Left colon (tissue), 2 donors: ENCODE measurements at regions not wholly inside any gene's neighbourhood (a gene's known extent, or its start where the extent isn't known, plus 50 kb on each side); places are given as distances from the start of the nearest gene placed in this dataset.
"Not testable (repeated sequence)": the region's sequence is repeated elsewhere in the genome, so short reads cannot be mapped to it uniquely, and the experiment has no call there.

ENCODE experiments used
- ATAC-seq: fragments of 200-7000 bp; cut with Tn5 transposase; one replicate; pipeline ENCODE4 v1.9.1; 2020; ENCODE audit warnings: mild to moderate bottlenecking, moderate library complexity
- DNase-seq, 2 donors: peaks; one replicate each; pipeline ENCODE4 v3.0.0-alpha.2; 2020
- intact Hi-C, 2 donors: fragments of 100-400 bp; cut with DNase I in 1 of 2; cut with micrococcal nuclease in 1 of 2; formaldehyde crosslinking; loops; one replicate each; pipeline versions ENCODE4 v1.11.2 to v1.14.0; 2022; cut with DNase I, micrococcal nuclease
- donor health status: DM: no; HTN: no; CAD: no.
- donor health status: DM: yes; HTN: yes; CAD: no.

DNA sequence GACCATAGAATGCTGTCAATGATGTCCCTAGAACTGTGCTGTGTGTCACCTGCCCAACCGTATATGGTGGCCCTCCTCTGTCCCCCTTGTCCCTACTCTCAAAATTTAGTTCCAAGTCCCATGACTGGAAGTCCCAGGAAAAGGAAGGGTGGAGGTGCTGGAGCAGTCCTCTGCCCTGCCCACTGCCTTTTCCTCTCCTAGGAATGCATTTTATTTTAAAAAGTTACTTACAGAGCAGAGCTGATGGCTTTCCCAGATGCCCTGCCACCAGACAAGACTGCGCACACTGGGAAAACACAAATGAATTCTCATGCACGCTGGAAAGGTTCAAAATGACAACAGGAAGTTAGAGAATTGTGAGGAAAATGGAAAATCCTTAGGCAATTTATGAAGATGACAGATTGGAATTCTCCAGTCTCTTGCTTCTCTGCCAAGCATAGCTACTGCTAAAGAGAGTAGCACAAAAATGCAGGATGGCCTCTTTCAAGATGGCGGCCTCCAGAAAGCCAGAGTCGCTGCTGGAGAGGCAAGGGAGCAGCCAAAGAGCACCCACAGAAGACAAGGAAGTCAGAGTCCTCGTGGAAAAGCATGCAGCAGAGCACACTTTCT is 117.1 kb upstream of the TSC22D1 start:
- ATAC-seq (no peak), DNase-seq (no peak)
- intact Hi-C loops: no loop called here

DNA sequence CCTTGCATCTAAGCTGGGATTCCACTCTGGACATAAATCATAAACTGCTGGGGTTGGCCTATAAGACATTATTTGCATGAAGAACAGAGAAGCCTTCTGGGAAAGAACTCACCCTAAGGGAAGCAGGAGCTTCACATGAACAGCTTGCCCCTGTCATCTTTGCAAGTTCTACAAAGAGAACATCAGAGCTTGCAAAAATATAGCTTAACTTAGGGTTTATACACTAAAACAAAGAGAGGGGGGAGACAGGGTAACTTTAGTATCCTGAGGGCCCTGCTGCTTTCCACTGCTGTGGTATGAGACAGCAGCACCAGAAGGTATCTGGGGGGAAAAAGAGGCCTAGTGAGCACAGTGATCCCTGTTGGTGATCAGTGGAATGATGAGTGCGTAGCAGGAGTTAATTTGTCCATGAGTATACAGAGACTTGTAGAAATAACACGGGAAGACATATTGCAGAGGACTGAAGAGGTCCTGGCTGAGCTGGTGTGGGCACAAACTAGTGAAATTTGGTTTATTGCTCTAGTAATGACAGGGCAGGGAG is 116.1 kb upstream of the TSC22D1 start:
- intact Hi-C loops: no loop called here
- DNase-seq (no peak), ATAC-seq (no peak)

DNA sequence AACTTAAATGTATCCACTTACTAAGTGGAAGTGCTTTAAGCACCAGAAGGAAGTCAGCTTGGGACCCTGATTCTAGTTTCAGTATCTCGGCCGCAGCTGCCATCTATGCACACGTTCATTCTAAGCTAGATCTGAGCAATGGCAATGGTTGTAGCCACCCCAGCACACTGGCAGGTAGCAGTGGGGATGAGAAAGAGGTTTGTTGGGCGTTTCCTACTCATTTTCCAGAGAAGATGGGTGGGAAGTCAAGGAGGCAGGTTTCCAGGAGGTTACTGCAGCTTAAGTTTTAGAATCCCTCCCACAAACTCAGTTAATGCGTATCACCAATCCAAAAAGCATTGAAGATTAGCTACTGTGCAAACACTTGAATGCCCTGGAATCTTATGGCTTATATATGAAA is 114.2 kb upstream of the TSC22D1 start:
- intact Hi-C loops: no loop called here
- DNase-seq: no peak

DNA sequence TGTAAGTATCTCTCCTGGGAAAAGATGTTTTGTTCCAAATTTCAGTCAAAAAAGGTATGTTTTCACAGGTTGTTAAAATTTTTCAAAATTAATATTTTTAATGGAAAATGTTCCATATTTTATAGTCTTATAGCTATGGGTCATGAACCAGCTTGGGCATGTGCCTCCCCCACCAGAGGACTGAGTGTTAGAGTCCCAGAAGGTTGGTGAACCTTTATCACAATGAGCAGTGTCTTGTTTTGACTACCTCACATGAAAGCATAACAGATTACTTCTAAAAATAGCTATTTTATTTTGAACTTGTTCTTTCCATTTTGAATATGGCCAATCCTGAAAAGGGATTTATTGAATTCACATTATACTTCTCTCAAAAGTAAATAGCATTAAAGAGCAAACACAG is 112.5 kb upstream of the TSC22D1 start:
- DNase-seq: no peak
- intact Hi-C loops: no loop called here
- no peak for ATAC-seq

More for the DNA sequence above, 114.2 kb upstream of the TSC22D1 start:
- no peak for ATAC-seq

DNA sequence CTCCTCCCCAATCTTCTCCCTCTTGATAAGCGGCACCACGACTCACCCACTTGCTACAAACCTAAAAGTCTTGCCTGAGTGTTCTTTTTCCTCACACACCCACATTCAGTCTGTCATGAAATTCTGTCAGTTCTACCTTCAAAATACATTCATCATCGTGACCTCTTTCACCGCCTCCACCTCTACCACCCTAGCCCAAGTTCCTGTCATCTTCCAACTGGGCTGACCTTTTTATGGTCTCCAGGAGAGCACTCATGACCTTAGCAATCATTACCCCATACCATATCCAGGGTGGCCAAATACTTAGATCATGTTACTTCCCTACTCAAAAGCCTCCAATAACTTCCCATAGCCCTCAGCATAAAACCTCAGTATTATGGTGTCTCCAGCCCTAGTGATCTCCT is 110.4 kb upstream of the TSC22D1 start:
- ATAC-seq: no peak
- intact Hi-C loops: no loop called here
- DNase-seq: no peak

DNA sequence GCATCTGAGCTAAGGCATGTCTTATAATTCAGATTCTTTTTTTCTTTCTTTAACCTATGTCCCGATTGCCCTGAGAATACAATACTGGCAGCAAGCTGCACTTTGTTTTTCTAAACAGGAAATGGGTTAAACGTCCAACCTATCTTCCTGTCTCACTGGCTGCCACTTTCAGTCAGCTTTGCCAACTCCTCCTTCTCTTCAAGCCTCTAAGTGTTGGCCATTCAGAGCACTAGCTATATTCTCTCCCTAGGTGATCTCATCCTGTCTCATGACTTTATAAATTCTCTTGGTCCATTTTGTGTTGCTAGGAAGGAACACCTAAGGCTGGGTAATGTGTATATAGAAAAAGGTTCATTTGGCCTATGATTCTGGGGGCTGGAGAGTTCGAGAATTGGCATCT is 109.5 kb upstream of the TSC22D1 start:
- no peak for ATAC-seq

DNA sequence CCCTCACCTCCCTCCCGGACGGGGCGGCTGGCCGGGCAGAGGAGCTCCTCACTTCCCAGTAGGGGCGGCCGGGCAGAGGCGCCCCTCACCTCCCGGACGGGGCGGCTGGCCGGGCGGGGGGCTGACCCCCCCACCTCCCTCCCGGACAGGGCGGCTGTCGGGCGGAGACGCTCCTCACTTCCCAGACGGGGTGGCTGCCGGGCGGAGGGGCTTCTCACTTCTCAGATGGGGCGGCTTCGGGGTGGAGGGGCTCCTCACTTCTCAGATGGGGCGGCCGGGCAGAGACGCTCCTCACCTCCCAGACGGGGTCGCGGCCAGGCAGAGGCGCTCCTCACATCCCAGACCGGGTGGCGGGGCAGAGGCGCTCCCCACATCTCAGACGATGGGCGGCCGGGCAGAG is 106.3 kb upstream of the TSC22D1 start:
- ATAC-seq, intact Hi-C loops: not testable (repeated sequence)

More for the DNA sequence above, 109.5 kb upstream of the TSC22D1 start:
- no peak for DNase-seq
- intact Hi-C loops: no loop called here

DNA sequence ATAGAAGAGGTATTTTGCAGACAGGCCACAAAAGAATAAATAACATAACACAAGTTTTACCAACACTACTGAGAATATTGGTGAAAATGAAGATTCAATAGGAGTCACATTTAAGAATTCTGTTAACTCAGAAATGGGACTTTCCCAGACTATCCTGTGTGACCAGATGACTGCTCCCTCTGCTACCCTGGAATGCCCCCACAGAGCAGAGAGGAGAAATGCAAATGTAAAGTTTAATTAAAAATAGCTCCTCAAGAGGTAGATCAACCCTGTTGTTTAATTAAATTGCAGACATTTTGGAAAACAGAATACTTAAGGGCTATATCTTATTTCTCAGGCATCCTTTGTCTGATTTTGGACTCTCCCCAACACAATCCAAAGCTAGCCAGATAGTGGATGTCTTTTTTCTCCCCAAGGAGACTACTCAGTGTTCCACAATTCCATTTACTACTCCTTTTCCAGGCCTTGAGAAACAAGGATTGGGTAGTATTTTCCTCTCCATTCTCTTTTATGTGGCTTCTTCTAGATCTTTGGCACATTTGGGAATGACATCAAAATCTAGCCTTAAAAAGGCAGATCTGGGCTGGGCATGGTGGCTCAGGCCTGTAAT is 104.7 kb upstream of the TSC22D1 start:
- intact Hi-C loops: no loop called here
- no peak for DNase-seq
- ATAC-seq: no peak

More for the DNA sequence above, 106.3 kb upstream of the TSC22D1 start:
- DNase-seq: not testable (repeated sequence)

DNA sequence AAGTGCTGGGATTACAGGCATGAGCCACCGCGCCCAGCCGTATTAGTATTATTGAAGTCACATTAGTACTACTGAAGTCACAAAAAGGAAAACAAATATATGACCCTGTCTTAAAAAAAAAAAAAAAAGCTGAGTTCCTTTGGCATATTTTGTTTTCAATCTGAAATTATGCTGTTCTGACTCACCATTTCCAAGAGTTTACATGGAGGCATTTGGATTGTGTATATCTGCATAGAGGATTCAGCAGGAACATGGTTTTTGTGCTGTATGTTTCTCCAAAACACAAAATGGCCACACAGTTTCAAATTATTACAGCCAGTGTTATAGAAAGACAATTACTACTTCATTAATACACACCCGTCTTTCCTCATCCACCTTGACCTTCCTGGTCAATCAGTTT is 103.5 kb upstream of the TSC22D1 start:
- no peak for DNase-seq
- no peak for ATAC-seq
- intact Hi-C loops: no loop called here

DNA sequence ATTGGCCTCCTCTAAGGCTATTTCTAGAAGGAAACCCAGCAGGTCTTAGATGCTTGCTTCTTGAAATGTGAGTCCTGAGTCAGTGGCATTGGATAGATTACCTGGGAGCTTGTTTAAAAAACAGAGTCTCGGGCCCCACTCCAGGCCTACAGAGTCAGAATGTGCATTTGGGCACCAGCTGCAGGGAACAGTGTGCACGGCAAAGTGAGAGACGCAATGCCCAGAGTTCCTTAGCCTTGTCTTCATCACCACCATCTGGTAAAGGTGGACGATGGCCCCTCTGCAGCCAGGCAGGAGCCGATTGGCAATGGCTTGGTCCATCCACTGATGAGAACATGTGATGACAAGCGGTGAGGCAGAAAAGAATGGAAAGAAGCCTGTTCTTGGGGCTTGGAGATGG is 102.1 kb upstream of the TSC22D1 start:
- intact Hi-C loops: no loop called here
- DNase-seq (no peak), ATAC-seq (no peak)

DNA sequence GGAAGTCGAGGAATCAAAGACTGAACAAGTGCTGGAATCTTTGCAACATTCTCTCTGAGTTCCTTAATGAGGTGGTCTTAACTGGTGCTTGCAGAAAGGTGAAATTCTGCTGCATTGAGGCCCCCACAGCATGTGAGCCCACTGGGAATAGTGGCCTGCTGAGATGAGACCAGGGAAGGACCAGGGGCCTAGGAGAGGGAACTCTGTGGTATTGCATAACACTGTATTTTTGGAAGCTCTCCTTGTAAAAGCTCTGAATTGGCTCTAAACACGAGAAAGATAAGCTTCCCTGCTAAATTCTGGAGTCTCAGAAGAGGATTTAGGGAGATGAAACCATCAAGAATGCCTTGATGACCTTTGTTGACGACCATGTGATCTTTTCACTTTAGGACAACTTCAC is 100.4 kb upstream of the TSC22D1 start:
- ATAC-seq (no peak), DNase-seq (no peak)
- intact Hi-C loops: no loop called here

DNA sequence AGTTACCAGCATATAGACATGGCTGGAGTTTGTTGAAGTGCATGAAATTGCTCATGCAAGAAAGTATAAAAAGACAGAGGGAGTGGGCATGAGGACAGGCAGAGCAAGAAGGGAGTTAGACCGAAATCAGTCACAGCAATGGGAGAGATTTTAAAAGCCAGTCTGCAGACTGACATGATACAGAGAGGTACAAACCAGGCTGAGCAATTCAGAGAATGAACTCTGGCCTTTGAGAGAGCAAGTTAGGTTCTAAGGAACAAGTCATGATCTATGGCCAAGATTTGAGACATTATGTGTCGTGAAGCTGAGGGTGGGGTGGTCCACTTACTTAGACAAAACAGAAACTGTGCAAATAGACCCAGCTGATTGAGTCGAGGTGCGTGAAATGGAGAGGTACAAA is 93.4 kb upstream of the TSC22D1 start:
- DNase-seq (no peak), ATAC-seq (no peak)
- intact Hi-C loops: no loop called here

DNA sequence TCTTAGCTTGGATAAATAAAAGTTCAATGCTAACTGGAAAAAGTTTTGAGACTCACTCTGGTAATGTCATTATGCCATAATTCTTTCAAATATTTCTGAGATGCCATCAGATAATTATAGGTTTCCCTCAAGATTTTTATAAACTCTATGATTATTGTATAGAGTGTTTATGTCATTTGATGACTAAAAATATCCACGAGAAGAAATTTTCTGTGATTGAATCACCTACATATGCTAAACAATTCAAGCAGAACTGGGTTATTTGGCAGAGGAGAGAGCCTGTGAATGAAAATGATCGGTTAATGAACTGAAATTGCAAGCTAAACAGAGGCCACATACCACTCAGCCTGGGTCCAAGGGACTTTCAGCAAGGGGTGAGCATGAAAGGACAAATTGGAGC is 92.6 kb upstream of the TSC22D1 start:
- DNase-seq: no peak
- intact Hi-C loops: no loop called here
- ATAC-seq: no peak

DNA sequence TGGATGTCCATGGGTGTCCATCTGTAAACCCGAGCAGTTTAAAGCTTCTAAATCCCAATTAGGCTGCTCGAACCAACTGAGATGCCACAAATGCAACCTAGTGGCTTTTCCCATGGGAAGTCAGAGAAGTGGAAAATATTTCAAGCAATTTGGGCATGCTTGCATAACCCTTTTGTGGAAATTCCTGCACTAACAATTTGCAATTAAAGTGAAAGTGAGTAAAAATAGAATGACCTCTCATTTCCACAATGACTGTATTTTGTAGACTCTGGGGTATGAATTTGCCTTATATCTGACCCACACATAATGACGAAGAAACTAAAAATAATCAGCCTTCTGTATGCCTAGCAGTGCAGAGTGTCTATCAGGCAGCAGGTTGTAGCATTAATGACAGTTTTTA is 91.8 kb upstream of the TSC22D1 start:
- intact Hi-C loops: no loop called here
- no peak for ATAC-seq
- DNase-seq: no peak

DNA sequence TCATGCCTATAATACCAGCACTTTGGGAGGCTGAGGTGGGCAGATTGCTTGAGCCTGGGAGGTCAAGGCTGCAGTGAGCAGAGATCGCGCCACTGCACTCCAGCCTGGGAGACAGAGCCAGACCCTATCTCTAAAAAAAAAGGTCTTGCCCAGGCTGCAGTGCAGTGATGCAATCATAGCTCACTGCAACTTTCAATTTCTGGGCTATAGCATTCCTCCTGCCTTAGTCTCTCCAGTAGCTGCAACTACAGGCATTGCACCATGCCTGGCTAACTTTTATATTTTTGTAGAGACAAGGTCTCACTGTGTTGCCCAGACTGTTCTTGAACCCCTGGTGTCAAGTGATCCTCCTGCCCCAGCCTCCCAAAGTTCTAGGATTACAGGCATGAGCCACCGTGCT is 90.4 kb upstream of the TSC22D1 start:
- DNase-seq, ATAC-seq, intact Hi-C loops: not testable (repeated sequence)

DNA sequence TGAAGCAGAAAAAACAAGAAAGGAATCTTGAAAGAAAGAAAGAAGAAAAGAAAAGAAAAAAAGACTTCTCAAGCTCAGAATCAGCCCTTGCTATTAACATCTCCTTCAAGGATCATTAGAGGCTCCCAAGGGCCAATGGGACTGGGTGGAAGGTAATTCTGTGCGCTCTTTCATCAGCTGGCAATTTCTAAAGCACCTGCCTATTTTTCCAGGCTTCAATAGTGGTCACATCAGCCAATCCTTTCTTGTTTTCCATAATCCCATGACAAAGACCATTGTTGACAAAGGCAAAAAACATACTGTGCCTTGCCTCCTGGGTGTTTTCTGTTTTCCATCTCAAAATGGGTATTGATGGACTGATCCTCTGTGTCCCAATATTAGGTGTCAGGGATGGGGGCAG is 88.2 kb upstream of the TSC22D1 start:
- intact Hi-C loops: no loop called here
- DNase-seq (no peak), ATAC-seq (no peak)

DNA sequence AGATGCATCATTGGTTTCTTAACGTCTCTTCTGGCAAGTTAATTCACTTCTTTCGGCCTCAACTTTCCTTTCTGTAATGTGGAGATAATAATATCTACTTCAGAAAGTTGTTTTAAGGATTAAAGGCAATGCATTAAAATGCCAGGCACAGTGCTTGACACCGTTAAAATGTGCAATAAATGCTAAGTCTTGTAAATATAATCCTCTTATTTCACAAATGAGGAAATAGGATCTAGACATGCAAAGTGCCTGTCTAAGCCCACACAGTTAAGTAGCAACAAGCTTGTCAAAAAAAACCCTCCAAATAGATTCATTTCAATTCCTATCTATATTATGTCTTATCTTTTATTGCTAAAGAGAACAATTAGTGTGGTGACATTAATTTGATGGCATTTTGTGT is 86.4 kb upstream of the TSC22D1 start:
- no peak for DNase-seq
- intact Hi-C loops: no loop called here
- no peak for ATAC-seq

DNA sequence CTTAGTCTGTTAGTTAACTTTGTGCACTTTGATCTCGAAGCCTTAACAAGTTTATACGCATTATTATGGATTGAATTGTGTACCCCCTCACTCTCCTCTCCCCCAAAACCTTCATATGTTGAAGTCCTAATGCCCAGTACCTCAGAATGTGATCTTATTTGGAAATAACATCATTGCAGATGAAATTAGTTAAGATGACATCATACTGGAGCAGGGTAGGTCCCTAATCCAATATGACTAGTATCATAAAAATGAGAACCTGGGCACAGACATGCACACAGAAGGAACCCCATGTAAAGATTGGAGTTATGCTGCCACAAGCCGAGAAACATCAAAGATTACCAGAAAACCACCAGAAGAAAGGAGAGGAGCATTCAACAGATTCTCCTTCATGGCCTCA is 85.8 kb upstream of the TSC22D1 start:
- intact Hi-C loops: no loop called here
- ATAC-seq: no peak

DNA sequence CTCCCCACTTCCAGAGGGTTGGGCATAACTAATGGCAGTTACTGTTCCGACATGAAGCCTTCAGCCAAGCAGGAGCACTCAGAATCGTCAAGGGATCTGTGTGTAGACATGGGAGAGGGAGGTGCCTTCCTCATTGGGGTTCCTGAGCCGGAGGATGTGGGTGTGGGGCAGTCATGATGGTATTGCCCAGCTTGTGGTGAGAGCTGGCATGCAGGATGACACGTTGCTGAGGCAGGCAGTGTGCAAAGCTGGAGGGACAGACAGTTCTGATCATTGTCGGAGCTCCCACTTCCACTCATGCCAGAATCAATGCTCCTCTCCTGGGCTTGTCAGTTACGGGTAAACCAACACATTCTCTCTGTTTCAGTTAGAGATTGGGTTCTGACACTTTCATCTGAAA is 83.9 kb upstream of the TSC22D1 start:
- ATAC-seq: no peak
- DNase-seq: no peak
- intact Hi-C loops: no loop called here

More for the DNA sequence above, 85.8 kb upstream of the TSC22D1 start:
- no peak for DNase-seq

DNA sequence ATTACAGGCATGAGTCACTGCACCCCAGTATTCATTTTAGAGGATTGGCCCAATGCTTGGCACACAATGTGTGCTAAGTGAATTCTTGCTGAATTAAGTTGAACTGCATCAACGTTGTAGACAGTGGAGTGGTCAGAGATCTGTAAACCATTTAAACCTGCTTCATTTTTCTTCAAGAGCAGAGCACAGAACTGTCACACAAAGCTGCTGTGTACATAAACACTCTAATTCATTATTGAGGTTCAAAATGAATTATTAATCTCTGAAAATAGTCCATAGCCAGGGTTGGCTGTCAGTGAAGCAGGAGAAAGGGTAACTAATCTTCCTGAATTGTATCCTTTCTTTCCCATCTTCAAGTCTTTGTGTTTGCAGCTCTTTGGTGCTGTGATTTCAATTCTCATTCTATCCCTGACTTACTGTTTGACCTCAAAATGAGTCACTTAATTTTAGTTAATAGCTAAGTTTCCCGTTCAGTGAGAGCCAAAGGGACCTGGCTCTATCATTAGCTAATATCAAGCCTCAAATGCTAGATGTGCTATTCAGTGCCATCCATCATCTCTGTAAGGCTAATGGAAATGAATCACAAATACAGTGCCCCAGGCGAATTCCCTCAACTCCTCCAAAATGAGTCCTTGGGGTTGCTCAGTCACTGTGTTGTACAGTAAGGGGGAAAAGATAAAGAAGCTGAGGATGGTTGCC is 77.0 kb upstream of the TSC22D1 start:
- DNase-seq (no peak), ATAC-seq (no peak)
- intact Hi-C loops: no loop called here
